H9 (cell line): ENCODE measurements at regions not wholly inside any gene's neighbourhood (a gene's known extent, or its start where the extent isn't known, plus 50 kb on each side); places are given as distances from the start of the nearest gene placed in this dataset.

Experiments used
- DNase-seq: peaks from one replicate; pipeline ENCODE4 v3.0.0-alpha.2; 2017
- H2AFZ ChIP-seq: one replicate; pipeline ENCODE4 v1.6.1; 2013; ENCODE audit warnings: mild to moderate bottlenecking, low read length, control low read depth, moderate library complexity
- H2AK5ac ChIP-seq: 2 replicates; pipeline ENCODE4 v1.6.1; 2013; ENCODE audit warnings: low read length, control low read depth, mixed read lengths; ENCODE audit not compliant: insufficient read length
- H2BK120ac ChIP-seq: one replicate; pipeline ENCODE4 v1.6.1; 2013; ENCODE audit warnings: low read depth, mild to moderate bottlenecking, low read length, control low read depth, inconsistent platforms; ENCODE audit not compliant: poor library complexity, severe bottlenecking
- H2BK12ac ChIP-seq: 2 replicates; pipeline ENCODE4 v1.6.1; 2013; ENCODE audit warnings: low read length, control low read depth, mixed read lengths, low read depth; ENCODE audit not compliant: insufficient read length
- H2BK15ac ChIP-seq: 2 replicates; pipeline ENCODE4 v1.6.1; 2013; ENCODE audit warnings: low read depth, low read length, control low read depth
- H2BK20ac ChIP-seq: one replicate; pipeline ENCODE4 v1.6.1; 2013; ENCODE audit warnings: low read depth, mild to moderate bottlenecking, low read length, control low read depth, inconsistent platforms; ENCODE audit not compliant: poor library complexity, severe bottlenecking
- H2BK5ac ChIP-seq: 2 replicates; pipeline ENCODE4 v1.6.1; 2013; ENCODE audit warnings: low read length, control low read depth, mixed read lengths; ENCODE audit not compliant: insufficient read length
- H3K14ac ChIP-seq: 2 replicates; pipeline ENCODE4 v1.6.1; 2013; ENCODE audit warnings: low read length, control low read depth; ENCODE audit not compliant: insufficient read depth
- H3K18ac ChIP-seq: 2 replicates; pipeline ENCODE4 v1.6.1; 2013; ENCODE audit warnings: low read depth, mild to moderate bottlenecking, mixed read lengths, low read length, control low read depth; ENCODE audit not compliant: insufficient read length
- H3K23ac ChIP-seq: 2 replicates; pipeline ENCODE4 v1.6.1; 2013; ENCODE audit warnings: low read length, control low read depth, mixed read lengths, low read depth; ENCODE audit not compliant: insufficient read length
- H3K23me2 ChIP-seq: 2 replicates; pipeline ENCODE4 v1.6.1; 2013; ENCODE audit warnings: low read depth, mild to moderate bottlenecking, mixed read lengths, low read length, control low read depth; ENCODE audit not compliant: insufficient read length, poor library complexity, severe bottlenecking
- H3K27ac ChIP-seq: 2 replicates; pipeline ENCODE4 v1.5.1; 2013; ENCODE audit warnings: low read length, control low read depth, mixed read lengths, low read depth; ENCODE audit not compliant: insufficient read length
- H3K27me3 ChIP-seq: 2 replicates; pipeline ENCODE4 v1.6.1; 2013; ENCODE audit warnings: low read length, control low read depth, inconsistent platforms; ENCODE audit not compliant: insufficient read depth
- H3K4ac ChIP-seq: 2 replicates; pipeline ENCODE4 v1.6.1; 2013; ENCODE audit warnings: low read depth, mild to moderate bottlenecking, control low read depth, inconsistent platforms, low read length, moderate library complexity
- H3K4me1 ChIP-seq: 2 replicates; pipeline ENCODE4 v1.6.1; 2013; ENCODE audit warnings: low read length, control low read depth, inconsistent platforms; ENCODE audit not compliant: insufficient read depth
- H3K4me2 ChIP-seq: 2 replicates; pipeline ENCODE4 v1.6.1; 2013; ENCODE audit warnings: low read length, control low read depth, mixed read lengths; ENCODE audit not compliant: insufficient read length, insufficient read depth
- H3K56ac ChIP-seq: 2 replicates; pipeline ENCODE4 v1.6.1; 2013; ENCODE audit warnings: low read depth, mild to moderate bottlenecking, mixed read lengths, low read length, control low read depth; ENCODE audit not compliant: insufficient read length
- H3K79me1 ChIP-seq: 2 replicates; pipeline ENCODE4 v1.6.1; 2013; ENCODE audit warnings: low read depth, mild to moderate bottlenecking, moderate library complexity, low read length, control low read depth, inconsistent platforms; ENCODE audit not compliant: insufficient read depth, poor library complexity, severe bottlenecking
- H3K79me2 ChIP-seq: 2 replicates; pipeline ENCODE4 v1.6.1; 2013; ENCODE audit warnings: low read length, control low read depth, inconsistent platforms; ENCODE audit not compliant: insufficient read depth
- H3K9ac ChIP-seq: 2 replicates; pipeline ENCODE4 v1.6.1; 2013; ENCODE audit warnings: low read length, control low read depth, mixed read lengths; ENCODE audit not compliant: insufficient read length; ENCODE audit errors: extremely low read depth
- H3K9me3 ChIP-seq: one replicate; pipeline ENCODE4 v1.6.1; 2013; ENCODE audit warnings: low read depth, low read length, inconsistent platforms; ENCODE audit not compliant: control insufficient read depth
- H3T11ph ChIP-seq: one replicate; pipeline ENCODE4 v1.6.1; 2013; ENCODE audit warnings: mild to moderate bottlenecking, low read length, control low read depth, inconsistent platforms
- H4K20me1 ChIP-seq: one replicate; pipeline ENCODE4 v1.6.1; 2013; ENCODE audit not compliant: control insufficient read depth, insufficient read length, insufficient read depth
- H4K5ac ChIP-seq: 2 replicates; pipeline ENCODE4 v1.6.1; 2013; ENCODE audit warnings: low read depth, mild to moderate bottlenecking, mixed read lengths, low read length, control low read depth; ENCODE audit not compliant: insufficient read length
- H4K8ac ChIP-seq: replicated peaks from 2 replicates; pipeline ENCODE4 v1.6.1; 2013; ENCODE audit warnings: low read length, control low read depth, mixed read lengths, low read depth; ENCODE audit not compliant: insufficient read length
- H4K91ac ChIP-seq: 2 replicates; pipeline ENCODE4 v1.6.1; 2013; ENCODE audit warnings: low read depth, mild to moderate bottlenecking, moderate library complexity, mixed read lengths, low read length, control low read depth; ENCODE audit not compliant: insufficient read length
- H3K27ac Mint-ChIP-seq, 3 experiments: 2 replicates in 2 of 3; 3 replicates in 1 of 3; pipeline ENCODE4 v1.8.0; 2020 to 2021; ENCODE audit warnings: mixed read lengths in 3 of 3, mild to moderate bottlenecking in 1 of 3, moderate library complexity in 1 of 3
- H3K27me3 Mint-ChIP-seq: 2 replicates; pipeline ENCODE4 v1.8.0; 2021; ENCODE audit warnings: low read depth, mild to moderate bottlenecking, moderate library complexity, mixed read lengths
- H3K36me3 Mint-ChIP-seq, 3 experiments: 2 replicates in 2 of 3; 3 replicates in 1 of 3; pipeline ENCODE4 v1.8.0; 2020 to 2021; ENCODE audit warnings: low read depth in 3 of 3, mixed read lengths in 3 of 3; ENCODE audit not compliant: insufficient read depth in 1 of 3
- H3K4me1 Mint-ChIP-seq, 2 experiments: 2 replicates each; pipeline ENCODE4 v1.8.0; 2020; ENCODE audit warnings: mixed read lengths in 2 of 2
- H3K4me3 Mint-ChIP-seq, 2 experiments: 2 replicates in 1 of 2; 3 replicates in 1 of 2; pipeline ENCODE4 v1.8.0; 2020 to 2021; ENCODE audit warnings: mild to moderate bottlenecking in 2 of 2, mixed read lengths in 2 of 2, moderate library complexity in 1 of 2
- H3K9me3 Mint-ChIP-seq, 2 experiments: 2 replicates in 1 of 2; 3 replicates in 1 of 2; pipeline ENCODE4 v1.8.0; 2020; ENCODE audit warnings: mild to moderate bottlenecking in 2 of 2, mixed read lengths in 2 of 2, moderate library complexity in 1 of 2
- WGBS: extraction: QIAGEN DNeasy Blood & Tissue Kit; methylation state at CpG from one replicate; pipeline ENCODE4 v1.1.7; 2013; ENCODE audit warnings: missing lambda C conversion rate, low lambda C conversion rate, mixed read lengths; ENCODE audit not compliant: insufficient read length; ENCODE audit errors: extremely low coverage; 5-methylcytosine and 5-hydroxymethylcytosine counted together
- TF ChIP-seq, protein P1 (sequence below): fragments of 200-600 bp; sonication (generic); conservative IDR thresholded peaks from 3 replicates; pipeline ENCODE4 v1.8.0; 2021; ENCODE audit warnings: antibody characterized with exemption, mild to moderate bottlenecking

DNA sequence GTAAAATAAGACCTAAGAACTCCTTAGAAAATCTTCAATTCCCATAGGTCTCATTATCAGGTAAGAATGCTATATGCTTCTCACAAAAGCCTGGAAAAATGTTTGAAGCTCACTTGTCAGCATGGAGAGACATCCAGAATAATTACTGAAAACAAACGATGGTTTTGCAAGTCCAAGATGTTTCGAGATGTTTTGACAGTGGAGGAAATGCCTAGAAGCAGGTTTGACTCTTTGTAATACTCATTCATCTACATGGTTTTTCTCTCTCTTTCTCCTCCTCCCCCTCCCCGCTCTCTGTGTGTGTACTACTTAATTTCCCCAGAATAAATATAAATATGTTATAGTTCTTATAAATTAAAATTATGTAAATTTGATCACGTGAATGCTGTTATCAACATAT, 131.9 kb upstream of the NR3C2 start:
- Histone ChIP-seq H4K8ac (no peak overlapping the region), H3K23ac (no peak overlapping the region), H3K79me1 (no peaks in the 10 kb centered on the region), H3K4me1 (no peaks in the 10 kb centered on the region), H3K27ac (no peak overlapping the region), H4K5ac (no peak overlapping the region), H2BK120ac (no peak overlapping the region), H2BK5ac (no peak overlapping the region), H3K56ac (no peak overlapping the region), H2AK5ac (no peak overlapping the region), H3K4me2 (no peak overlapping the region), H3K9ac (no peak overlapping the region), H2AFZ (no peak overlapping the region), H3K23me2 (no peaks in the 10 kb centered on the region), H3K18ac (no peak overlapping the region), H4K91ac (no peak overlapping the region), H3K9me3 (no peaks in the 10 kb centered on the region), H4K20me1 (no peaks in the 10 kb centered on the region), H3T11ph (no peak overlapping the region), H3K14ac (no peak overlapping the region), H2BK12ac (no peak overlapping the region), H2BK15ac (no peak overlapping the region), H2BK20ac (no peak overlapping the region), H3K79me2 (no peaks in the 10 kb centered on the region), H3K4ac (no peak overlapping the region), H3K27me3 (no peaks in the 10 kb centered on the region)
- no peak overlapping the region for H3K27ac Mint-ChIP-seq
- no peak for DNase-seq
- H3K4me1 Mint-ChIP-seq: no peaks in the 10 kb centered on the region
- no CpG with 5 or more reads among the region's 4 CpGs for WGBS
- no peaks in the 10 kb centered on the region for H3K27me3 Mint-ChIP-seq
- peaks cover 0 to 4% (median 0%) of the 10 kb centered on the region in 3 experiments; a peak in 2 of 7 replicates for H3K36me3 Mint-ChIP-seq
- H3K4me3 Mint-ChIP-seq: no peak overlapping the region
- TF ChIP-seq, protein P1, sequence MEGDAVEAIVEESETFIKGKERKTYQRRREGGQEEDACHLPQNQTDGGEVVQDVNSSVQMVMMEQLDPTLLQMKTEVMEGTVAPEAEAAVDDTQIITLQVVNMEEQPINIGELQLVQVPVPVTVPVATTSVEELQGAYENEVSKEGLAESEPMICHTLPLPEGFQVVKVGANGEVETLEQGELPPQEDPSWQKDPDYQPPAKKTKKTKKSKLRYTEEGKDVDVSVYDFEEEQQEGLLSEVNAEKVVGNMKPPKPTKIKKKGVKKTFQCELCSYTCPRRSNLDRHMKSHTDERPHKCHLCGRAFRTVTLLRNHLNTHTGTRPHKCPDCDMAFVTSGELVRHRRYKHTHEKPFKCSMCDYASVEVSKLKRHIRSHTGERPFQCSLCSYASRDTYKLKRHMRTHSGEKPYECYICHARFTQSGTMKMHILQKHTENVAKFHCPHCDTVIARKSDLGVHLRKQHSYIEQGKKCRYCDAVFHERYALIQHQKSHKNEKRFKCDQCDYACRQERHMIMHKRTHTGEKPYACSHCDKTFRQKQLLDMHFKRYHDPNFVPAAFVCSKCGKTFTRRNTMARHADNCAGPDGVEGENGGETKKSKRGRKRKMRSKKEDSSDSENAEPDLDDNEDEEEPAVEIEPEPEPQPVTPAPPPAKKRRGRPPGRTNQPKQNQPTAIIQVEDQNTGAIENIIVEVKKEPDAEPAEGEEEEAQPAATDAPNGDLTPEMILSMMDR: no peak
- H3K9me3 Mint-ChIP-seq: peaks cover 7 to 11% of the 10 kb centered on the region in 2 experiments; a peak in 3 of 5 replicates
